Smooth muscle cell (in vitro differentiated cells): ENCODE measurements at regions not wholly inside any gene's neighbourhood (a gene's known extent, or its start where the extent isn't known, plus 50 kb on each side); places are given as distances from the start of the nearest gene placed in this dataset.

ENCODE experiments used
- DNase-seq: peaks from one replicate; lab custom pipeline; 2025; ENCODE audit not compliant: unreplicated experiment; lab: John Stamatoyannopoulos, UW
- H2AFZ ChIP-seq: fragments of 200-600 bp; sonication (generic); 2 replicates; pipeline ENCODE4 v1.6.0; 2016; ENCODE audit warnings: antibody characterized with exemption, low read depth, mild to moderate bottlenecking
- H3F3A ChIP-seq: fragments of 200-600 bp; sonication (generic); 2 replicates; pipeline ENCODE4 v1.6.0; 2017; ENCODE audit warnings: antibody characterized with exemption, low read depth
- H3K27ac ChIP-seq: fragments of 200-600 bp; sonication (generic); 2 replicates; pipeline ENCODE4 v1.5.1; 2016; ENCODE audit warnings: low read depth, mild to moderate bottlenecking
- H3K27me3 ChIP-seq: fragments of 200-600 bp; sonication (generic); 2 replicates; pipeline ENCODE4 v1.6.1; 2016; ENCODE audit warnings: low read depth, mild to moderate bottlenecking
- H3K36me3 ChIP-seq: fragments of 200-600 bp; sonication (generic); 2 replicates; pipeline ENCODE4 v1.5.1; 2016; ENCODE audit warnings: low read depth
- H3K4me1 ChIP-seq: fragments of 200-600 bp; sonication (generic); 2 replicates; pipeline ENCODE4 v1.5.1; 2016; ENCODE audit warnings: low read depth
- H3K4me2 ChIP-seq: fragments of 200-600 bp; sonication (generic); 2 replicates; pipeline ENCODE4 v1.6.0; 2016; ENCODE audit warnings: mild to moderate bottlenecking
- H3K4me3 ChIP-seq: fragments of 200-600 bp; sonication (generic); 2 replicates; pipeline ENCODE4 v1.5.1; 2016; ENCODE audit warnings: mild to moderate bottlenecking
- H3K79me2 ChIP-seq: fragments of 200-600 bp; sonication (generic); 2 replicates; pipeline ENCODE4 v1.6.0; 2016; ENCODE audit warnings: low read depth, mild to moderate bottlenecking
- H3K9ac ChIP-seq: fragments of 200-600 bp; sonication (generic); 2 replicates; pipeline ENCODE4 v1.6.0; 2016; ENCODE audit warnings: low read depth
- H3K9me3 ChIP-seq: fragments of 200-600 bp; sonication (generic); replicated peaks from 2 replicates; pipeline ENCODE4 v1.5.1; 2016; ENCODE audit warnings: low read depth
- H4K20me1 ChIP-seq: fragments of 200-600 bp; sonication (generic); 2 replicates; pipeline ENCODE4 v1.6.0; 2016; ENCODE audit warnings: low read depth
- WGBS: methylation state at CpG from one replicate; pipeline ENCODE4 v1.1.7; 2016; ENCODE audit warnings: low lambda C conversion rate; 5-methylcytosine and 5-hydroxymethylcytosine counted together
- TF ChIP-seq, protein P1 (sequence below): fragments of 200-600 bp; sonication (generic); IDR thresholded peaks from 2 replicates; pipeline ENCODE4 v1.5.1; 2017; ENCODE audit warnings: borderline replicate concordance, mild to moderate bottlenecking, antibody characterized with exemption; ENCODE audit not compliant: insufficient read depth, poor library complexity, severe bottlenecking

DNA sequence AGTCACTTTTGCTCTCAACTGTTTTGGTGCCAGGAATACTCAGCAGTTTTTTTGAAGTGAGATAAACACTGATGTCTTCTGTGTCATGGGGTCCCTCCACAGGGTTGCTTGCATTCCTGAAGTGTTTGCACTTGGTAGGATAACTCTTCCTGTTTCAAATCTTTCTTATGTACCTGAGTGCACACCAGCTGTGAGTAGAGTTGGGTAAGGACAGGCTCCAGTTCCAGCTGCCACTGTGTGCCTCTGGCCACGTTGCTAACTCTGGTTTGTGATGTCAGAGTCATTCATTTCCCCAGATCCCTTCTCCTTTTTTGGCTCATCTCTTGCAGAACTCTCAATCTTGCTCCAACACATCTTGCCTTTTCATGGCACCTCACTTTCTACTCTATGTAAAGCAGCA lies 356.3 kb upstream of the B3GALT2 start:
- Histone ChIP-seq H2AFZ (peak overlapping the region; percentile 48), H3F3A (no peaks in the 10 kb centered on the region), H3K27ac (no peak overlapping the region), H3K4me3 (no peak overlapping the region), H3K79me2 (no peaks in the 10 kb centered on the region), H3K4me2 (no peak overlapping the region), H3K27me3 (no peaks in the 10 kb centered on the region), H3K36me3 (no peaks in the 10 kb centered on the region), H4K20me1 (no peaks in the 10 kb centered on the region), H3K9me3 (no peaks in the 10 kb centered on the region), H3K4me1 (no peaks in the 10 kb centered on the region), H3K9ac (no peak overlapping the region)
- no peak for DNase-seq
- TF ChIP-seq, protein P1, sequence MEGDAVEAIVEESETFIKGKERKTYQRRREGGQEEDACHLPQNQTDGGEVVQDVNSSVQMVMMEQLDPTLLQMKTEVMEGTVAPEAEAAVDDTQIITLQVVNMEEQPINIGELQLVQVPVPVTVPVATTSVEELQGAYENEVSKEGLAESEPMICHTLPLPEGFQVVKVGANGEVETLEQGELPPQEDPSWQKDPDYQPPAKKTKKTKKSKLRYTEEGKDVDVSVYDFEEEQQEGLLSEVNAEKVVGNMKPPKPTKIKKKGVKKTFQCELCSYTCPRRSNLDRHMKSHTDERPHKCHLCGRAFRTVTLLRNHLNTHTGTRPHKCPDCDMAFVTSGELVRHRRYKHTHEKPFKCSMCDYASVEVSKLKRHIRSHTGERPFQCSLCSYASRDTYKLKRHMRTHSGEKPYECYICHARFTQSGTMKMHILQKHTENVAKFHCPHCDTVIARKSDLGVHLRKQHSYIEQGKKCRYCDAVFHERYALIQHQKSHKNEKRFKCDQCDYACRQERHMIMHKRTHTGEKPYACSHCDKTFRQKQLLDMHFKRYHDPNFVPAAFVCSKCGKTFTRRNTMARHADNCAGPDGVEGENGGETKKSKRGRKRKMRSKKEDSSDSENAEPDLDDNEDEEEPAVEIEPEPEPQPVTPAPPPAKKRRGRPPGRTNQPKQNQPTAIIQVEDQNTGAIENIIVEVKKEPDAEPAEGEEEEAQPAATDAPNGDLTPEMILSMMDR, result no peak
- 43% methylated on average over 1 of the region's 1 CpG for WGBS

DNA sequence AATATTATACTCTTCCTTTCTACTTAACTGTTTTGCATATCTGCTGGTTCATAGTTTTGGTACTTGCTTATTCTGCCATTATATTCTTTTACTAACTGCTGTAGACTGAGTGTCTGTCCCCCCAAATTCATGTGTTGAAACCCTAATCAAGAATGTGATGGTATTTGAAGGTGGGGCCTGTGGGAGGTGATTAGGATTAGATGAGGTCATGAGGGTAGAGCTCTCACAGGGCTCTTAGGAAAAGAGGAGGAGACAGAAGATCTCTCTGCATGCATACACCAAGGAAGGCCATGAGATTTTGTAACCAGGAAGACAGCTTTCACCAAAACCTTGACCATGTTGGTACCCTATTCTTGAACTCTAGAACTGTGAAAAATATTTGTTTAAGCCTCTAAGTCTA lies 354.1 kb upstream of the B3GALT2 start:
- Histone ChIP-seq H3K4me2 (no peak overlapping the region), H3F3A (no peaks in the 10 kb centered on the region), H3K36me3 (no peaks in the 10 kb centered on the region), H3K9ac (no peak overlapping the region), H3K4me1 (no peaks in the 10 kb centered on the region), H3K79me2 (no peaks in the 10 kb centered on the region), H2AFZ (no peak overlapping the region), H3K27me3 (no peaks in the 10 kb centered on the region), H3K9me3 (no peaks in the 10 kb centered on the region), H3K27ac (no peak overlapping the region), H3K4me3 (no peak overlapping the region), H4K20me1 (no peaks in the 10 kb centered on the region)
- no peak for DNase-seq
- TF ChIP-seq, protein P1, result no peak

DNA sequence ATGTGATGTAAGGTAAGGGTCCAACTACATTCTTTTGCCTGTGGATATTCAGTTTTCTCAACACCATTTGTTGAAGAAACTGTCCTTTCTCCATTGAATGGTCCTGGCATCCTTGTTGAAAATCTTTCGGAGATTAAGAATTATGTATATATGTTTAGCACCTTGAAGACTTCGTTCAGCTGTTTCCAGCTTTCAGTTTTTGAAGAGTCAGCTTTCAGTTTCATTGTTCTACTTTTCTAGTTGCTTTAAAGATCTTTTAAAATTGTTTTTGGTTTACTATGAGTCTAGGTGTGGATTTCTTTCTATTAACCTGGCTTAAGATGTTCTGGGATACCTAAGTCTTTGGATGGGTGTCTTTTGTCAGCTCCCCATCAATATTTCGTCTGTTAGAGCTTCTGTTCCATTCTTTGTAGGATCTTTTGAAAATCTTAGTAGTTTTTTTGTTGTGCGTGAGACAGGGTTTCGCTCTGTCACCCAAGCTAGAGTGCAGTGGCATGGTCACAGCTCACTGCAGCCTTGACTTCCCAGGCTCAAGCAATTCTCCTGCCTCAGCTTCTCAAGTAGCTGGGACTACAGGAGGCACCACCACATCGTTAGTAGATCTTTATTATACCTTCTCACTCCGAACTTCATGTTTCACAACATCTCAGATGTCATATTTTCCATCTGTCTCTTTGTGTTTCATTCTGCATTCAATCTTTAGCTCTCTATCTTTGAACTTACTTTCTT lies 353.5 kb upstream of the B3GALT2 start:
- 93% methylated on average over 7 of the region's 7 CpGs for WGBS
- Histone ChIP-seq H3K27me3 (no peaks in the 10 kb centered on the region), H3K4me1 (no peaks in the 10 kb centered on the region), H3K4me2 (no peak overlapping the region), H3K4me3 (no peak overlapping the region), H3K27ac (no peak overlapping the region), H3K79me2 (no peaks in the 10 kb centered on the region), H2AFZ (no peak overlapping the region), H3K9ac (no peak overlapping the region), H4K20me1 (no peaks in the 10 kb centered on the region), H3F3A (no peaks in the 10 kb centered on the region), H3K9me3 (no peaks in the 10 kb centered on the region), H3K36me3 (no peaks in the 10 kb centered on the region)
- TF ChIP-seq, protein P1, result no peak
- DNase-seq, result no peak

DNA sequence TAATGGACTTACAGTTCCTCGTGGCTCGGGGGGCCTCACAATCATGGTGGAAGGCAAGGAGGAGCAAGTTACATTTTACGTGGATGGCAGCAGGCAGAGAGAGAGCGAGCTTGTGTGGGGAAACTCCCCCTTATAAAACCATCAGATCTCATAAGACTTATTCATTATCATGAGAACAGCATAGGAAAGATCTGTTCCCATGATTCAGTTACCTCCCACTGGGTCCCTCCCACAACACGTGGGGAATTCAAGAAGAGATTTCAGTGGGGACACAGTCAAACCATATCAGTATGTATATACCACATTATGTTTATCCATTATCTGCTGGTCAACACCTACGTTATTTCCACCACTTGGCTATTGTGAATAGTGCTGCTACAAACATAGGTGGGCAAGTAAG lies 352.3 kb upstream of the B3GALT2 start:
- TF ChIP-seq, protein P1, result no peak
- 92% methylated on average over 6 of the region's 6 CpGs for WGBS
- H3K79me2 ChIP-seq, result no peaks in the 10 kb centered on the region

More for the DNA sequence above, 352.3 kb upstream of the B3GALT2 start:
- Histone ChIP-seq H3K4me1 (no peaks in the 10 kb centered on the region), H3F3A (no peaks in the 10 kb centered on the region), H3K36me3 (no peaks in the 10 kb centered on the region), H3K9me3 (no peaks in the 10 kb centered on the region), H3K4me3 (no peak overlapping the region), H3K27ac (no peak overlapping the region), H3K4me2 (no peak overlapping the region), H3K9ac (no peak overlapping the region), H2AFZ (no peak overlapping the region), H4K20me1 (no peaks in the 10 kb centered on the region), H3K27me3 (no peaks in the 10 kb centered on the region)
- DNase-seq, result no peak
